Karpas-422 (cell line): ENCODE measurements at regions not wholly inside any gene's neighbourhood (a gene's known extent, or its start where the extent isn't known, plus 50 kb on each side); places are given as distances from the start of the nearest gene placed in this dataset.

Experiments used
- DNase-seq: peaks from one replicate; pipeline ENCODE4 v3.0.0-alpha.2; 2015
- H2AFZ ChIP-seq: fragments of 200-600 bp; sonication (generic); 2 replicates; pipeline ENCODE4 v1.6.1; 2014; ENCODE audit warnings: antibody characterized with exemption, low read length, mixed read lengths
- H3K27ac ChIP-seq: fragments of 200-600 bp; sonication (generic); 2 replicates; pipeline ENCODE4 v1.5.1; 2014; ENCODE audit warnings: mild to moderate bottlenecking, low read length, moderate library complexity
- H3K27me3 ChIP-seq: fragments of 200-600 bp; sonication (generic); 2 replicates; pipeline ENCODE4 v1.6.1; 2014; ENCODE audit warnings: low read length, mixed read lengths
- H3K36me3 ChIP-seq: fragments of 200-600 bp; sonication (generic); 2 replicates; pipeline ENCODE4 v1.6.1; 2014; ENCODE audit warnings: low read length, mixed read lengths; ENCODE audit not compliant: insufficient read depth
- H3K4me1 ChIP-seq: fragments of 200-600 bp; sonication (generic); 2 replicates; pipeline ENCODE4 v1.6.1; 2014; ENCODE audit warnings: mild to moderate bottlenecking, low read length, mixed read lengths
- H3K4me2 ChIP-seq: fragments of 200-600 bp; sonication (generic); 2 replicates; pipeline ENCODE4 v1.6.1; 2014; ENCODE audit warnings: low read length, low read depth, mild to moderate bottlenecking; ENCODE audit not compliant: poor library complexity, severe bottlenecking
- H3K4me3 ChIP-seq: fragments of 200-600 bp; sonication (generic); 2 replicates; pipeline ENCODE4 v1.5.1; 2014; ENCODE audit warnings: mild to moderate bottlenecking, antibody characterized with exemption, low read length, mixed read lengths
- H3K79me2 ChIP-seq: fragments of 200-600 bp; sonication (generic); 2 replicates; pipeline ENCODE4 v1.6.1; 2014; ENCODE audit warnings: mild to moderate bottlenecking, low read length, mixed read lengths
- H3K9ac ChIP-seq: fragments of 200-600 bp; sonication (generic); 2 replicates; pipeline ENCODE4 v1.6.0; 2014; ENCODE audit warnings: low read length
- H3K9me2 ChIP-seq: fragments of 200-600 bp; sonication (generic), shearing (Covaris generic); replicated peaks from 2 replicates; pipeline ENCODE4 v1.6.0; 2014; ENCODE audit warnings: mild to moderate bottlenecking, low read length, moderate library complexity; ENCODE audit not compliant: insufficient read depth
- H3K9me3 ChIP-seq: fragments of 300-700, 200-600 bp; sonication (generic); 2 replicates; pipeline ENCODE4 v1.6.1; 2014; ENCODE audit warnings: low read length, mixed read lengths
- H4K20me1 ChIP-seq: fragments of 200-600 bp; sonication (generic); 2 replicates; pipeline ENCODE4 v1.6.1; 2014; ENCODE audit warnings: mild to moderate bottlenecking, antibody characterized with exemption, low read length, low read depth; ENCODE audit not compliant: insufficient read depth

DNA sequence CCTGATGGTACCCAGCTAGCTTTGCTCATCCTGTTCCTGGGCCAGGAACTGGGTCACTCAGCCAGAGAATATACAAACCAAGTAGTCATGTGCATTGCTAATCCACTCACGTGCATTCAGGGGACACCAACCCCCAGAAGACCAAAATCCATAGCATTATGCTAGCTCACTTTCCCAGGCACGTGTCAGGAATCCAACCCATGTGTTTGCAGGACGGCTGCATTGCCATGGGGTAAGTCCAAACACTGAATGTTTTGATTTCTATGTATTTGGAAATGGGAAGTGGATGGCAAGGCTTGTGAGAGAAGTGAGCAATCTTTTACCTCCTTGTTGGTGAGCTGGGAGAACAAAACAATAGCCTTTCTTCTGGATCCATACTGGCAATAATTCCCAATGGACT lies 87.1 kb upstream of the FOXN3 start:
- Histone ChIP-seq H3K36me3 (no peaks in the 10 kb centered on the region), H3K9me2 (no peaks in the 10 kb centered on the region), H3K4me1 (peaks cover 9% of the 10 kb centered on the region), H3K27ac (no peak overlapping the region), H2AFZ (no peak overlapping the region), H3K4me2 (no peak overlapping the region), H3K27me3 (no peaks in the 10 kb centered on the region; the same call in 1 of the 2 replicates), H3K79me2 (no peaks in the 10 kb centered on the region), H3K4me3 (no peak overlapping the region), H4K20me1 (no peaks in the 10 kb centered on the region), H3K9ac (no peak overlapping the region), H3K9me3 (no peaks in the 10 kb centered on the region)
- no peak for DNase-seq

DNA sequence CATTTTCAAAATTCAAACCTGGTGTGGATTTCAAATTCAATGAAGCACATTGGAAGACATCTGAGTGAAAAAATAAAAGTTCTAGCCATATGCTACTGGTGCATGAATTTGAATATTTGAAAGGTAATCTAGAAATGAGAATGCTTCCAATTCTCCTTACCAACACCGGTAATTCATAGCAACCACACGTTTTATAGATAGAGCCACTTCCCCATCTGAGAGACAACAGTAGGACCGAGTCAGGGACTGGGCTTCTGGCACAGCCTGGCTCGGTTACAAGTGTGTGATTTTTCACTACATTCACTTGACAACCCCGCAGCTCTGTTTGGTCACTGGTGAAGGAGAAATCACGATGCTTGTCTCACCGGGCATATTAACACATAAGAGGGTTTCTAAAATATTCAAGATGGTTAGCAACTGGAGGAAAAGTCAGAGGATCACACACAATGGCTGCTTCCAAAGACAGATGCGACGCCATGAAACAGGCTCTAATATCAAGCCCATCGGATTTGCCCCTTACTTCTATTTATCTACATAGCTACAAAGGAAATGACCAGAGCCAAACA lies 86.5 kb upstream of the FOXN3 start:
- no peak overlapping the region for H3K4me2 ChIP-seq

DNA sequence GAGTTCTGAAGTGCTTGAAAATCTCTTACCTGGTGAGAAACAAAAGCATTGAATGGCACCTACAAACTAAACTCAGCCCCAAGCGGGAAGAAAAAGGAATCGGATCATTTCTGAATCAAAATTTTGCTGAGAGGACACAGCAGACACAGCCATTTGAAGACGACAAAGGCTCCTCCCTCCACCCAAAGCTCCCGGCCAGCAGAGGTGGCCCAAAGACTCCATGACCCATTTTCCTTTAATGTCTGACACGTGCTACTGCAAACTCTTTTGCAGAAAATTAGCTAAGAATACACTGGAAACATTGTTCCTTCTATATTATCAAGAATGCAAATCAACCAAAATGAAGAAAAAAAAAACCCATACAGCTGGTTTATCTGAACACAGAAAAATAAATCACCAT lies 85.9 kb upstream of the FOXN3 start:
- Histone ChIP-seq H3K79me2 (no peaks in the 10 kb centered on the region), H3K4me2 (no peak overlapping the region), H4K20me1 (no peaks in the 10 kb centered on the region), H3K27ac (no peak overlapping the region), H3K27me3 (no peaks in the 10 kb centered on the region; the same call in 1 of the 2 replicates), H3K9me2 (no peaks in the 10 kb centered on the region), H3K36me3 (no peaks in the 10 kb centered on the region), H2AFZ (no peak overlapping the region), H3K9ac (no peak overlapping the region), H3K9me3 (no peaks in the 10 kb centered on the region), H3K4me1 (peaks cover 13% of the 10 kb centered on the region), H3K4me3 (no peak overlapping the region)
- no peak for DNase-seq

More for the DNA sequence above, 86.5 kb upstream of the FOXN3 start:
- peak; percentile 44 for DNase-seq
- Histone ChIP-seq H3K9me3 (no peaks in the 10 kb centered on the region), H2AFZ (no peak overlapping the region), H3K27ac (no peak overlapping the region), H3K4me1 (peaks cover 13% of the 10 kb centered on the region), H3K36me3 (no peaks in the 10 kb centered on the region), H3K4me3 (no peak overlapping the region), H3K9me2 (no peaks in the 10 kb centered on the region), H3K9ac (no peak overlapping the region), H3K27me3 (no peaks in the 10 kb centered on the region; the same call in 1 of the 2 replicates), H3K79me2 (no peaks in the 10 kb centered on the region), H4K20me1 (no peaks in the 10 kb centered on the region)

- Histone ChIP-seq H3K4me3 (no peak overlapping the region), H4K20me1 (no peaks in the 10 kb centered on the region), H3K9me2 (no peaks in the 10 kb centered on the region), H3K27ac (no peak overlapping the region), H3K4me1 (peaks cover 13% of the 10 kb centered on the region), H2AFZ (no peak overlapping the region), H3K9me3 (no peaks in the 10 kb centered on the region), H3K9ac (no peak overlapping the region), H3K4me2 (no peak overlapping the region), H3K36me3 (no peaks in the 10 kb centered on the region), H3K79me2 (no peaks in the 10 kb centered on the region), H3K27me3 (no peaks in the 10 kb centered on the region; the same call in 1 of the 2 replicates)
- DNase-seq: no peak
Measured at GRCh38 chr14:89501381-89501780, 84.3 kb upstream of the FOXN3 start.

DNA sequence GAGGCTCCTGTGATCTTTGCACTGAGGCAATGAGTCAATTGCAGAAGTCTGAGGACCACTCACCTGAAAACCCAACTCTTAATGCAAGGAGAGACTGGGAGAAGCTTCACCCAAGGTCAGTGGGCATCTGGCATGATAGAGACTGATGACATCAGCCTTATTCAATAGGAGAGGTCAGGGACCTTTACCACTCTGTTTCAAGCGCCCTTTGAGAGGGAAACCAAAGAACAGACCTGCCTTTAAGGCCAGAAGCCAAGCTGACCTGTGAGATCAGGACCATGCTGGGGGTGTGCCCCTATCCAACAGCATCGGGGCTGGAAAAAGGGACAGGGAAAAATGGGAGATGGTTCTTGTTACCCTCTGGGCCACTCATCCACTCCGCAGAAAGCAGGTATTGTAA lies 83.3 kb upstream of the FOXN3 start:
- Histone ChIP-seq H3K4me1 (peaks cover 16% of the 10 kb centered on the region), H3K79me2 (no peaks in the 10 kb centered on the region), H3K27ac (no peak overlapping the region), H3K36me3 (no peaks in the 10 kb centered on the region), H4K20me1 (no peaks in the 10 kb centered on the region), H3K9me3 (no peaks in the 10 kb centered on the region), H3K4me3 (no peak overlapping the region), H2AFZ (no peak overlapping the region), H3K27me3 (no peaks in the 10 kb centered on the region; the same call in 1 of the 2 replicates), H3K4me2 (no peak overlapping the region), H3K9me2 (no peaks in the 10 kb centered on the region), H3K9ac (no peak overlapping the region)
- no peak for DNase-seq

GRCh38 chr14:89498878-89499277 lies 81.8 kb upstream of the FOXN3 start:
- H3K9me2 ChIP-seq: no peaks in the 10 kb centered on the region
- no peak overlapping the region for H3K27ac ChIP-seq
- no peak overlapping the region for H3K4me2 ChIP-seq
- no peak for DNase-seq
- no peaks in the 10 kb centered on the region for H3K9me3 ChIP-seq
- no peak overlapping the region for H2AFZ ChIP-seq
- H3K9ac ChIP-seq: no peak overlapping the region
- no peaks in the 10 kb centered on the region for H4K20me1 ChIP-seq
- H3K36me3 ChIP-seq: no peaks in the 10 kb centered on the region
- no peaks in the 10 kb centered on the region; the same call in 1 of the 2 replicates for H3K27me3 ChIP-seq
- H3K4me3 ChIP-seq: no peak overlapping the region
- no peaks in the 10 kb centered on the region for H3K79me2 ChIP-seq
- H3K4me1 ChIP-seq: peaks cover 30% of the 10 kb centered on the region

- peaks cover 38% of the 10 kb centered on the region for H3K4me1 ChIP-seq
- no peaks in the 10 kb centered on the region for H4K20me1 ChIP-seq
- no peak overlapping the region for H2AFZ ChIP-seq
- H3K36me3 ChIP-seq: no peaks in the 10 kb centered on the region
- H3K9me2 ChIP-seq: no peaks in the 10 kb centered on the region
- no peaks in the 10 kb centered on the region for H3K9me3 ChIP-seq
- DNase-seq: no peak
- no peaks in the 10 kb centered on the region for H3K27me3 ChIP-seq
- no peak overlapping the region for H3K4me2 ChIP-seq
- H3K4me3 ChIP-seq: no peak overlapping the region
- H3K79me2 ChIP-seq: no peaks in the 10 kb centered on the region
- H3K9ac ChIP-seq: no peak overlapping the region
- no peak overlapping the region for H3K27ac ChIP-seq
Measured at GRCh38 chr14:89495718-89496117, 78.7 kb upstream of the FOXN3 start.

GRCh38 chr14:89493877-89494634 lies 77.0 kb upstream of the FOXN3 start:
- H4K20me1 ChIP-seq: no peaks in the 10 kb centered on the region
- H2AFZ ChIP-seq: no peak overlapping the region
- peak; percentile 97 for DNase-seq
- H3K9ac ChIP-seq: peak overlapping the region; percentile 25
- H3K4me2 ChIP-seq: peak overlapping the region; percentile 82
- no peaks in the 10 kb centered on the region for H3K36me3 ChIP-seq
- no peaks in the 10 kb centered on the region for H3K79me2 ChIP-seq
- H3K4me3 ChIP-seq: peak overlapping the region; percentile 56
- H3K4me1 ChIP-seq: peaks cover 36% of the 10 kb centered on the region
- no peaks in the 10 kb centered on the region for H3K9me3 ChIP-seq
- peak overlapping the region; percentile 75 for H3K27ac ChIP-seq
- no peaks in the 10 kb centered on the region for H3K27me3 ChIP-seq
- no peaks in the 10 kb centered on the region for H3K9me2 ChIP-seq
